ENCODE measurements at regions not wholly inside any gene's neighbourhood (a gene's known extent, or its start where the extent isn't known, plus 50 kb on each side); places are given as distances from the start of the nearest gene placed in this dataset.
"Not testable (repeated sequence)": the region's sequence is repeated elsewhere in the genome, so short reads cannot be mapped to it uniquely, and the experiment has no call there.

DNA sequence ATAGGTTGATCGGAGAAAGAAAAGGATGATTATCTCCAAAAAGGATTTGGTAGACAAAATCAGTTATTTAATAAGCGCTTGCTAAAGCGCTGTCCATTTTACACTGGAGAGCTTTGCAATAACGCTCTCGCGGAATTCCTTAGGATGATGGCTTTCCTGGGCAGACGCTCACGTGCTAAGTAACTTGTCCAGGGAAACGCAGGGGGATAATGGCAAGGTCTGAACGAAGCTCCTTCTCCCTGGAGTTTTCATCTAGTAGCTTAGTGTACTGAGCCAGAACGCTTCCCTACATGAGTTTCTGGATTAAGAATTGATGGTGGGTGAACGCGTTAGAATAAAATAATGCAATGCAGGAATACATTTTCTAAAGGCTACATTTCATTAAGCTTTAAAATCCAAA is 739.5 kb upstream of the SALL3 start:
- no peak for FAIRE-seq

DNA sequence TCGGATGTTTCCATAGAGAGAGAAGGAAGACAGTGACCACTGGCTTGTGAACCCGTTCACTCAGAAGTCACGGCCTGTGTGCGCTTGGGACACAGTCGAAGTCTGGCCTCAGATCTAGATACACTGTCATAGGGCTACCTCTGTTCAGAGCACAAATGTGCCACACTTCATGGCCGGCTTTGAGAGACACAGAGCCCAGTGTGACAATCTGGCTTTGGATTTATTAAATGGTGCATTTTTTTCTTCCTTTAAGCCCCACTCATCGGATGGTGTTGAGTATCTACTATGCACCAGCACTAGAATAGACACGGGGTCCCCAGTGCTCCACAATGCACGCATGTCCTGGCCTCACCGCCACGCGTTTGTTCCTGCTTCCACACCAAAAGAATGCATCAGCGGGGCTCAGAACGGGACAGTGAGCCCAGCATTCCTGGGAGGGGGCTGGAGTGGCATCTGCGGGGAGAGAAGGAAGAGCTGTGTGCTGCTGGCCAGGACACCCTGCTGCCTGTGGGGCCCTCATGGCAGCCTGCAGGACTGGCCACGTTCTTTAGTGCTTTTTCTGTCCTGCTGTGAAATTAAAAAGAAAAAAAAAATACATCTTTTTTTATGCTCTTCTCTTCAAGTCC is 738.9 kb upstream of the SALL3 start:
- no peak for FAIRE-seq

DNA sequence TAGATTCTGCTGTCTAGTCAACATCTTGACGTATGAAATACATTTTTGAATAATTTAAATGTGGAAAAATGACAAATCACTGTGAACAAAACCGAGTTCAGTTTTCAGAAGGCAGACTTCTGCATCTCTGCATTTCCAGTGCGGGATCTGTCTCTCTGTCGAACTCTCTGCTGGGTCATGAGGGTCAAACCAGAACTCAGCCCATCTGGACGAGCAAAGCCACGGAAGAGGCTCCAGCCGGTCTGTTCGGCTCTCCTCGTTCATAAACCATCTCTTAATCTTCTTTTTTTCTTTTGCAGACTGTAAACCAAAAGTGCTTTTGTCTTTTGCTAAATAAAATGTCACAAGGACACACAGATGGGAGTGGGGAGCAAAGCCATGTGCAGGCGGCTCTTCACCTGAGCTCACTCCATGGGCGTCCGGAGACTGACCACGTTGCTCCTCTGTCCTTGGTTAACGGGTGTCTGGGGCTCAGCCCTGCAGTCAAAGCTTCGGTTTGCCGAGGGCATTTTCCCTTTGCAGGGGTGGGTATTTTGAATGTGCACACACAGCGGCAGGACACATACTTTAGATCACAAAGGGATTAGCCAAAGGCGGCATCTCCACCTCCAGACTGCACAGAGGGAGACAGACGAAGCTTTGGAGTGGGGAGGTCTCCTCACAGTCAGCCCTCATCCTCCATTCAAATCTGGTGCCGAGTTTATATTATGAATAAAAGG is 737.9 kb upstream of the SALL3 start:
- FAIRE-seq, result no peak

DNA sequence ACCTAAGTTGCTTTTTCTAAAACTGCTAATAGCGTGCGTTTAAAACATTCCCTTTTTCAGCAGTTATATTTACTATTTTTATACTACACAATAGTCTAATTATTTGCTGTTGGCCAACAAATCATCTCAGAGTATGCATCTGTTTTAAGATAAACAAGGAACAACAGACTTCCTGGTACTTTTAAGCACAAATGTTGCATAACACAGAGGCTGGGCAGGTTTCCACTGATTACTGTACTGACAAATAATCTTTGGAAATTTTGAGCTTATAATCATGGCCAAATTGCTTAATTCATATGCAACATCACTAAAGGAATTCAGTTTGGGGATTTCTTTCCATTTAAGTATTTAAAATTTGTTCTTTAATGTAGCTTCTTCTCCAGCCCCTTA is 737.4 kb upstream of the SALL3 start:
- no peak for FAIRE-seq

DNA sequence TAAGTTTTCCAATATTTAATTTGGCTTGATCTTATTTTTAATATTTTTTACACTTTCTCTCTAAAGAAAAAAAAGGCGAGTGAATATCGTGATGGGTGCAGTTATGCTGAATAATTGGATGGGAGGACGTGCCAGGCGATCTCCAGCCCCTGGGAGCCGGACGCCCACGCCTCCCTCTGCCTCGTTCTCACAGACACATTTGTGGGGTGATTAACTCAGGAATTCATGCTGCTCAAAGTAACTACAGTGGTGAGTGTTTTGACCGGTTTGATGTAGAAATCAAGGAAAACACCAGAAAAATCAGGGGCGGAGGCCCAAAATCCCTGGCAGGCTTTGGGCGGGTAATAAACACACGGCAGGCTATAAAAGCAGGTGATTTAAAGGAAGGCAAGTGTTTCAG is 736.8 kb upstream of the SALL3 start:
- peak; percentile 12 for FAIRE-seq

DNA sequence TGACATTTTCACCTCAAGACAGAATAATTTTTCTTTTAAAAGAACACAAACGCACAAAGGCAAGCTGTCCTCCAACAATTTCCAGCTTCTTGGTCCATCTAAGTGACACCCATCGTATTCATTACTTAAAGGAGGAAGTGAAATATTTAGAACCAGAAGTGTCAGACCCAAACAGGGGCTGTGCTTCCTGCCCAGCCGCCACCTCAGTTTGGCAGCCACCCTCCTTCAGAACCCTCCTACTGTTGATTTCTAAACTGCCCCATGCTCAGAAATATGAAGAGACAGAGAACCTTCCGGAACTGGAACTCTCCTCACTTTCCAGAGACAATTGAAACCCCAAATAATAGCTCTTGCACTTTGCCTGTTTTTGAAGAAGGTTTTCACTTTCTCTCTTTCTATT is 734.8 kb upstream of the SALL3 start:
- FAIRE-seq, result no peak

DNA sequence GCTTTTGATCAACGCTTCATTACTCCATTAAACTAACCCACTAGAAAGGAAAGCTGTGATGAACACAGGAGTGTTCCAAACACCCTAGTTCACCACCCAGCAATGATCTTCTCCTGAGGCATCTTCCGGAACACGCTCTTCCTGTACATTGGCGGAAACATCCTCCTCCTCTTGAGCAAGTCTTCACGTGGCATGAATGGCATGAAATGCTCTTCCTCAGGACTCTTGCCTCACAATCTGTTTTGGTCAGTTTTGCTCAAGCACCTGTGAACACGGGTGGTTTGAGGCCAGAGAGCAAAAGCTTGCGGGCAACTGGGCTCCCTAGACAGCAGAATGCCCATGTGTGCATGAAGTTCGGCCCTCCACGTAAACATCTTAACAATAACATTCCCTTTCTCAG is 734.2 kb upstream of the SALL3 start:
- no peak for FAIRE-seq

DNA sequence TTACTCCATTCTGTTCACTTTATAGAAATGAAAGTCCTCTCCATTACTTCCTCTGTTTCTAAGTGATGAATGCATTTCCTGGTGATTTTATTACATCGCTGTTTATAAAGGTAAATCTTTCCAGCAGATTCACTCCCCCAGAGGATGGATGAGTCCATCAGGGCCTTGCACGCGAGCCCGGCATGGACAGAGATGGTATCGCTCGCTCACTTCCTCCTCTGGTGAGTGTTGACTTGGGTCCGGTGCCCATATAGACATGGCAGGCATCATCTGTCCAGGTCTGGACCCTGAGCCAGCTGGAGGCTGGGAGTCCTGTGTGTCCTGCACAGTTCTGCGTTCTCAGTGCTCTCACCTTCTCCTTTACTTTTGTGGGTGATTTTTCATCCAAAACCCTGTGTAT is 733.6 kb upstream of the SALL3 start:
- no peak for FAIRE-seq

DNA sequence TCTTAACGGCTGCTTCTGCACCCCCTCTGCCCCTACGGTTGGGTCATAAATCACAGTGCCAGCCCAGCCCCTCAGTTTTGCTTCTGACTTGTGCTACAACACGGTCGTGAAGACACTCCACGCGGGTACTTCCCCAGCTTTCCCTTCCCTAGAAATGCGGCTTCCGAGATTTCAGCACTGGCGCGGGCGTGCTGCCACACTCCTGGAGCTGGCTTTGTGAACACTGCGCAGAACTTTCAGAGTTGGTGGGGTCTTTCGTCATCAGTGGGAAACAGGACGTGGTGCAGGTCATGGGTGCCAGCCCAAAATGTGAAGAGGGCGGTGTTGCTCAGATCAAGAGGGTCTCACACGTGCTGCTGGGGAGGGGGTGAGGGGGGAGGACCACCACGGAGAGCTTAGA is 733.0 kb upstream of the SALL3 start:
- FAIRE-seq, result no peak

DNA sequence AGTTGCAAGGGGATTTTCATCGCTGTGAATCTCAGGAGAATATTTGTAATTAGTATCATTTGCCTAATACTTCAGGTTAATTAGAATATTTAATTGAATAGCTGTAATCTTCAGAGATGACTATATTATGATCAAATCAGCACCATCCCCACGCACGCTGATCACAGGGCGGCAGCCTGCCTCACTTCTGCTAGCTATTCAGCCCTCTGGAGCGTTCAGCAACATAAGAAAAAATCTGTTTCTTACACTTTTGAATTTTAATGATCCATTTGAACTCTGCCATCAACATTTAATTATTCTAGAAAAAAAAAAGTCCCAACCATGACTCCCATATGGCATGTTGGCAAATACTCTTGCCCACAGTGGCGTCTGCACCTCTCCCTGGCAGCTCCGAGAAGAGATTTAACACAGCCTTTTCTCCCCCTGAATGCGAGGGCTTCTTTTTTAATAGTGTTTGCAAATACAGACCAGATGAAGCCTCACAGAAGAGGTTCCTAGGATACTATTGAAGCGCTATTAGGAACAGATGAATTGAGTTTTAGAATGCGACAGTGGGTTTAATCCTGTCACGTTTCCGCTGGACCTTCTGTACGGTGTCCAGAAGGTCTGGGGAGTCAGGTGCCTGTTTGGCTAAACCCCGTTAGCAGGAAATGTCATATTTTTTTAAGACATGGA is 731.9 kb upstream of the SALL3 start:
- FAIRE-seq, result no peak

DNA sequence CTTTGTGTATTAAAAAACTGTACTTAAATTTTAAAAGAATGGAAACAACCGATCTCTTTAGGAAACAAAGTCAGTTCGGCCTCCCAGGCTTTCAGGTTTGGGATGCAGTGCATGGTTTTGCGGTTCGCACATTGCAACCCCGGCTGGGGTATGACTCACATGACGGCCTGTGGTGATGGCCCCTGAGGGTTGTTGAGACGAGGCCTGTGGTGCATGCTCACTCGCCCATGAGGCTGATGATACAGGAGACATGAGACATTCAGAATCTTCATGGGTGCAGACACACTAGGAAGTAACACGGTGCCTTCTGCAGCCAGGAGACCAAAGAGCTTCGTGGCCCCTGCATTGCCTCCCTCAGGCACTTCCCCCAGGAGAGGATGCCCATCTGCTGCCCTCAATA is 724.6 kb upstream of the SALL3 start:
- FAIRE-seq, result no peak

DNA sequence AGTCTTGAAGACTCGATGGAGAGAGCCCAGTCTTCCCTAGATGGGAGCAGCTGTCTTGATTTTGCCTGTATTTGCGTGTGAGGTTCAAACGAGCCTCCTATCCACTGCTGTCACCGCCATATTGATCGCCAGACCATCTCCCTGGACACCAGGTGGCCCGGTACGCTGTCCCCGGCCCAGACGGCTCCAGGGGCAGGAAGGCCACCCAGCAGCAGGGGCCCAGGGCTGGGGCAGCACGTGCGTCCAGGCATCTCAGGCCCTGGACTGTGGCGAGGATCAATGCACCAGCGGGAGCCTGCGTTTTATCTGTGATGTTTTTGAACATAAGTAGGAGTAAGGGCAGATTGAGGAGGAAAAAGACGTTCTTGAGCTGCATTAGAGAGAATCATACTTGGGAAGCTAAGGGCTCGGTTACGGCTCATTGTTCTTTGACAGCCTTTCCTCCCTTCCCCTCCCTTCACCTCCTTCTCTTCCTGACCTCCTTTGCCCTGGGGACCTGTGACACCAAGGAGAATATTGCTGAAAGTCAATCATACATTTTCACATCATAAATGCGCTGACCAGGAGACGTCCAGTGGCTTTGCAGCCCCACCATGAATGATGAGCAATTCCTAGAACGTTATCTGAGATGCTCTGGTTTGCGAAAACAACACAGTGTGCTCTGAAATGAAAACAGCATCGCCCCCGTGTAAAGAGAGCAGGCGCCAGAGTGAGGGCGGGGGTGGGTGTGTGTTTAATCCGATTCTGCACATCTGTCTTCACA is 711.2 kb upstream of the SALL3 start:
- FAIRE-seq, result no peak

DNA sequence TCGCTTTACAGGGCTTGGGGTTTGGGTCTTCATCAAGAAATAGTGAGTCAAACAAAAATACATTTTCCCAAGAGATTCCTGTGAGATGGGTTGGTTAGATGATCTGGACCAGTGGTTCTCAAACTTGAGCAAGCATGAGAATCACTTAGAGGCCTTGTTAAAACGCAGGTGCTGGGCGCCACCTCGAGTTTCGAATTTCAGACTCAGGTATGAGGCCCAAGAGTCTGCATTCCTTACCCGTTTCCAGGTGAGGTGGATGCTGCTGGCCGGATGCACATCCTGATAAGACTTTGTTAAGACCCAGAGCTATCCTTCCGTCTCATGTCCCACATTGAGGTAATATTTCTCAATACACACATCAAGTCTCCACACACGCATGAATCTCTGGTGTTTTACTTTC is 707.8 kb upstream of the SALL3 start:
- FAIRE-seq, result no peak

DNA sequence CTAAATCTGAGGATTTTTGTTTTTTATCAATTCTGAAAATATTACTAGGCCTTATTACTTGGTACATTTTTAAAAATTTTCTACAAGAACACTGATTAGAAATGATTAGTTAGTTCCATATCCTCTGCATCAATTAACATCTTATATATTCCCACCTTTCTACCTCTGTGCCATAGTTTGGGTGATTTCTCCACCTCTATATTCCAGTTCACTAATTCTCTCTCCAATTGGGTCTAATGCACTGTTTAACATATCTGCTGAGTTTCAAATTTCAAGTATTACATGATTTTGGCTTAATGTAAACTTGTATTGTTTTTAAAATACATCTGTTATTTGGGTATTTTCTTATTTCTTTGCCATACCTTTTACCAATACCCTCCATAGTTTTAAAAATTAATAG is 705.7 kb upstream of the SALL3 start:
- FAIRE-seq, result no peak

DNA sequence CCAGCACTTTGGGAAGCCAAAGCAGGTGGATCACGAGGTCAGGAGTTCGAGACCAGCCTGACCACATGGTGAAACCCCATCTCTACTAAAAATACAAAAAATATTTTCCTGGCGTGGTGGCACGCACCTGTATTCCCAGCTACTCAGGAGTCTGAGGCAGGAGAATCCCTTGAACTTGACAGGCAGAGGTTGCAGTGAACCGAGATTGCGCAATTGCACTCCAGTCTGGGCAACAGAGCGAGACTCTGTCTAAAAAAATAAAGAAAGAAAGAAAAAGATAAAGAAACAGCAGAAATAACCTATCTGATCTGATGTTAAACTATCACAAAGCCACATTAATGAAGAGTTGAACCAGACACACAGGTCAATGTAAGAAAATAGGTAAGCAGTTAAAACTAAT is 696.2 kb upstream of the SALL3 start:
- FAIRE-seq, result not testable (repeated sequence)

DNA sequence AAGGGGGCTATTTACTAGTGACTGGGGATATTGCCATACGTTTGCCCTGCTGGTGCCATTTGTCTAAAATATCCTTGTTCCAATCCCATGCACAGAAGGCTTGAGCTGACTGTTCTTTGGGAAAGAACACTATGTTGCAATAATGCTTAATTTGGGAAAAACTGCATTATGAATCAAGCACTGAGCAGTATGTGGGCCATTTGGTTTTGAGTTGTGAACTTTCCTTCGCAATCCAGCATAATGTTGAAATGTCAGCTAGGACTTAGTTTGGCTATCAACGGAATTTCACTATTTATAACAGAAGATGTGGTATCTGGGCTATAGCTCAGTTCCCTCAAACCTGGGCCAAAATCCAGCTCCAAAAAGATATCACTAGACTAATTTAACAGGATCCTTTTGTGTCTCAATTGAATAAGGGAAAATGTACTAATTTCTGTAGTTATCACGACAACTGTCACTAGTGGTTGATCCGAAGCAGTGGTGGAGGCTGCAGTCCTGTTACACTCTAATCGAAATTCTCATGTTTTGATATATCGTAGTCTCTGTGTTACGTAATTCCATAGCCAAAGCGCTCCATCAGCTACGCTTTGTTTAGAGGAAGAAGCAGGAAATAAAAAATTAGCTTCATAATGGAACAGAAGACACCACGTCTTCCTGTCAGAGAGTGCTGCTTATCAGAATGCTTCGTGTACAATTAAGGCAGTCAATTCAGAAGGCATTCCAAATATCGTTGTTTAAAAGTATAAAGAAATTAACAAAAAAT is 686.8 kb upstream of the SALL3 start:
- FAIRE-seq, result no peak

DNA sequence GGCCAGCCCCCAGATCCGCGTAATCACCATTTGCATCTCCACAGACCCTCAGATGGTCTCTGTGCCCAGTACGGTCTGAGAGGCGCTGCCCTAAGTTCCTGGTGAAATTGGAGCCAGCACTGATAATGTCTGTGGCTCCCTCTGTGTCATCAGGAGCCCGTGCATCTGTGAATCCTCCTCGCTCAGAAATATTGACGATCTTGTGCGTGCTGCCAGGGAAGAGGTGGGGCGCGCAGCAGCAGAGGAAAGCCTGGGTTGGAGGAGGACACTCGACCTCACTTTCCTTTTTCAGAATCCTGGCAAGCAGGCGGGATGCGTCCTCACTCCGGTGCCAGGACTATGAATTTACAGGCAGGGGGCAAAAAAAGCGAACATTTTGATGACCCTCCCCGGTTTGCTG is 686.1 kb upstream of the SALL3 start:
- no peak for FAIRE-seq

DNA sequence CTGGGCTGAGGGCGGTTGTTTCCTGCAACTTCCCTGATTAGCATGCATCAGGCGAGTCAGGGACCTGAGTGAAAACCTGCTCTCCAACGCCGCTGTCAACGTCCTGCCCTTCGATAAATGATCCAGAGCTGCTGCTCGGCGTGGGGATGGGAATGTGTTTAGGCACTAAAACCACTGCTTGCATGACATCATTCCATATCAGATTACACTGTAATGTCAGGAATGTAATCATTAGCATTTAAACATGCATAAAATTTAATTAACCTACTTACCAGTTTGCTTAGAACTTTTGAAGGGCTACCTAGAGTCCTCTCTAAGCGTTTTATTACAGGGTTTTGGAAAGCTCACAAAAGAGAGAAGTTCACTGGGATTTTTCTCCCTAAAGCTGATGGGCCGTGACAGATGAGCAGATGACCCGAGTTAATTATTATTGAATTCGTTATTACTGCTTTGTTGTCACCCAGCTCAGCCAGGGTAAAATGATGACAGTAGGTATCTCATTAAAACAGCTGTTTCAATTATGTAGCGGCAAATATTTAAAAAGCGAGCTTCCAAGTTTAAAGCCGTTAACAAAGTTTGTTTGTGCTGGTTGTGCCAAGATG is 685.6 kb upstream of the SALL3 start:
- FAIRE-seq, result no peak

DNA sequence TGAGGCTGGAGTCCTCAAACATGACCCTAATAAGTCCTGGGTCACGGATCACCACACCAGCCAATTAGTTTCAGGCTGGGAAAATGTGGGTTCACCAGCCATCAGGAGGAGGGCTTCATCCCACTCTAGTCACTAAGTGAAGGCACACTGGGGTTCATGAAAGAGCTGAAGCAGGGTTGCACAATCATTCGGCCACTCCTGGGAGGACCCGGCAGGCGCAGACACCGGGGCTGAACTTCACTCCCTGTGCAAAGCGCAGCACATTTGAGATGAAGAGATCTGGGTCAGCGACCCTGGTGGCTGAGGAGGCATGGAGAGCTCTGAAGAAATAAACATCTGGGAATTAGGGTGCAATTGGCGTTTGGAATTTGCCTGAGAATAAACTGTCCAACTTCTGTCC is 684.4 kb upstream of the SALL3 start:
- no peak for FAIRE-seq

DNA sequence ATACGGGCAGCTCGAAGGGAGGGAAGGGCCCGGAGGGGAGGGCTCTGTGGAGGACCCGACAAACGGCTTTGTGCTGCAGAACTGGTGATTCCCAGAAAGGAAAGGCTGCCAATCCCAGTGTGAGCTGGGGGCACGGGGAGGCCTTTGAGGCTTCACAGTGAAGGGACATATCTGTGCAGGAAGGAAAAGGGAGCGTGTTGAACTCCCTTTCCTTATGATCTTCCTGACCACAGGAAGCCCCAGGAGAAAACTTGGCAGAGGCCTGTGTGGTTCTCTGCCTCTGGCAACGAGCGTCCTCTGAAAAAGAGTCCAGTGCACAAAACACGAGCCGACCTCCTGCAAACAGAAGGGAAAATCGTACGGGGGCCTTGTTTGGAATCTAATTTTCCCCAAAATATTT is 683.5 kb upstream of the SALL3 start:
- FAIRE-seq, result no peak

DNA sequence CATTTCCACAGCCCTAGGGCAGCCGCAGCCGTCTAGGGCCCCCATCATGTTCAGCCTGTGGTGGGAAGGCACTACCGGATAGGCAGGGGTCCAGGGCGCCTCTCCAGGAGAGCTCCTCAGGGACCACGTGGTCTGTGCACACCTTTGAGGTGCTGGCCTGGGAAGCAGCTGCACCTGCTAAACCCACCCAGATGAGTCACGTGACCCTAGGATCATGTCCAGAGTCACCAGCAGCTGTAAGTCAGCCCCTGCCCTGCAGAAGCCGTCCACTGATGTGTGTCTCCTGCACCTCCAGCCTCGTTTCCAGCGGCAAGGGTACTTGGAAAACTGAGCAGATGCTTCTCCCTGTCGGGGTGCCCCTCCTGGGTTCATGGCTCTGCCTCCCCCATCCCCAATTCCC is 682.6 kb upstream of the SALL3 start:
- FAIRE-seq, result no peak

DNA sequence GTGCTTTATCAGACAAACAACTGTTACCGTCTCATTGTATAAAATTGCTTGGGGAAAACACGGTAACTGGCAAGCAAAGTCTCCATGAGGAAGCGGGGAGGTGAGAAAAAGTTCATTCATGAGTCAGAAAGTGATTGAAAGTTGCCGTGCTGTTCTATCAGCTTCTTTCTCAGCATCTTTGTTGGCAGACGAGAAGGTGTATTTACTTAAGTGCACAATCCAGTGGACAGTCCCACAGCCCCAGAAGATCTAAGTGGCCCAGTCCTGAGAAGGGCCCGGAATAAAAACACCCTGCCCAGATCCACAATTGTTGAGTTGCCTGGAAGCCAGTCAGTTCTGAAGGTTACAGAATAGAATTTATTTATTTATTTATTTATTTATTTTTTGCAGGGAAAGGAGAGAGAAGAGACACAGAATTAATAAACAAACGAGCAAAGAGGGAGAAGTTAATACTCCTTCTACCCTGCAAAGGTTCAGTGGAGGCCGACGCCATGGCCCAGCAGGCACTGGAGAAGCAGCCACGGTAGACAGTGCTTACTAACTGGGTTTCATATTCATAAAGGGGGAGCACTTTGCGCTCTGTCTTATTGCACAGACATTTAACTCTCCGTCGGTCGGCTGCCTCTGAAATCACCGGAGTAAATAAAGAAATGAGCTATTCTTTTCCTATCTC is 676.0 kb upstream of the SALL3 start:
- no peak for FAIRE-seq
